ENCODE measurements at regions not wholly inside any gene's neighbourhood (a gene's known extent, or its start where the extent isn't known, plus 50 kb on each side); places are given as distances from the start of the nearest gene placed in this dataset.

- 70 to 79% methylated on average over 3 of the region's 3 CpGs for WGBS, 2 donors
- H3K9me3 ChIP-seq = no peaks in the 10 kb centered on the region
- no peaks in the 10 kb centered on the region for H3K4me1 ChIP-seq
- no peak for DNase-seq
- H3K27ac ChIP-seq = no peak overlapping the region
- no peaks in the 10 kb centered on the region for H3K36me3 ChIP-seq
- H3K4me3 ChIP-seq (replicated peaks in 1 of 3) = no peak overlapping the region
- no peak for TF ChIP-seq CTCF (IDR thresholded peaks at IDR 0.05)
- TF ChIP-seq POLR2A (IDR thresholded peaks at IDR 0.05) = no peak
- H3K27me3 ChIP-seq = no peaks in the 10 kb centered on the region
- intact Hi-C loops (cut with DNase I) = no loop called here
Measured at GRCh38 chr13:106865716-106866440, 297.9 kb upstream of the ARGLU1 start.

- peak in 1 of 2 donors; percentile 2 for DNase-seq
- Histone ChIP-seq H3K27ac (no peak overlapping the region), H3K4me1 (peaks cover 0 to 4% of the 10 kb centered on the region in 2 donors), H3K4me3 (replicated peaks in 1 of 3) (no peak overlapping the region), H3K27me3 (no peaks in the 10 kb centered on the region), H3K9me3 (no peaks in the 10 kb centered on the region), H3K36me3 (no peaks in the 10 kb centered on the region)
- TF ChIP-seq CTCF (IDR thresholded peaks at IDR 0.05) (no peak), POLR2A (IDR thresholded peaks at IDR 0.05) (no peak)
- 41 to 47% methylated on average over 4 of the region's 4 CpGs for WGBS, 2 donors
- intact Hi-C loops (cut with DNase I) = no loop called here
Measured at GRCh38 chr13:106859533-106859904, 291.6 kb upstream of the ARGLU1 start.

GRCh38 chr13:106858903-106859532 is 291.1 kb upstream of the ARGLU1 start:
- TF ChIP-seq CTCF (IDR thresholded peaks at IDR 0.05) (no peak), POLR2A (IDR thresholded peaks at IDR 0.05) (no peak)
- H3K36me3 ChIP-seq = no peaks in the 10 kb centered on the region
- peak overlapping the region in 1 of 3 donors; percentile 27 for H3K27ac ChIP-seq
- intact Hi-C loops (cut with DNase I) = no loop called here
- 22 to 35% methylated on average over 12 of the region's 12 CpGs for WGBS, 2 donors
- H3K4me3 ChIP-seq (replicated peaks in 1 of 3) = no peak overlapping the region
- H3K9me3 ChIP-seq = no peaks in the 10 kb centered on the region
- no peaks in the 10 kb centered on the region for H3K27me3 ChIP-seq
- DNase-seq = no peak
- H3K4me1 ChIP-seq = peaks cover 0 to 4% of the 10 kb centered on the region in 2 donors

- Histone ChIP-seq H3K27ac (no peak overlapping the region), H3K4me1 (no peaks in the 10 kb centered on the region), H3K27me3 (no peaks in the 10 kb centered on the region), H3K9me3 (no peaks in the 10 kb centered on the region), H3K4me3 (replicated peaks in 1 of 3) (no peak overlapping the region), H3K36me3 (no peaks in the 10 kb centered on the region)
- DNase-seq = no peak
- TF ChIP-seq POLR2A (IDR thresholded peaks at IDR 0.05) = no peak
- no peak for TF ChIP-seq CTCF (IDR thresholded peaks at IDR 0.05)
- WGBS, 2 donors = 74 to 78% methylated on average over 8 of the region's 8 CpGs
- intact Hi-C loops (cut with DNase I) = no loop called here
Measured at GRCh38 chr13:106852436-106852835, 284.5 kb upstream of the ARGLU1 start.

- Histone ChIP-seq H3K36me3 (no peaks in the 10 kb centered on the region), H3K9me3 (no peaks in the 10 kb centered on the region), H3K4me1 (no peaks in the 10 kb centered on the region), H3K4me3 (replicated peaks in 1 of 3) (no peak overlapping the region), H3K27me3 (no peaks in the 10 kb centered on the region), H3K27ac (no peak overlapping the region)
- WGBS, 2 donors = 82 to 86% methylated on average over 7 of the region's 7 CpGs
- no peak for TF ChIP-seq CTCF (IDR thresholded peaks at IDR 0.05)
- no peak for TF ChIP-seq POLR2A (IDR thresholded peaks at IDR 0.05)
- DNase-seq = no peak
- intact Hi-C loops (cut with DNase I) = no loop called here
Measured at GRCh38 chr13:106850973-106851650, 283.2 kb upstream of the ARGLU1 start.

Data from thyroid gland (tissue), 4 donors.